HL-60 (cell line): ENCODE measurements at regions not wholly inside any gene's neighbourhood (a gene's known extent, or its start where the extent isn't known, plus 50 kb on each side); places are given as distances from the start of the nearest gene placed in this dataset.

ENCODE experiments used
- CTCF ChIP-seq: IDR thresholded peaks from one replicate; pipeline ENCODE4 v1.5.1; 2011; ENCODE audit warnings: low read length, control low read depth, inconsistent platforms; ENCODE audit not compliant: insufficient read depth
- GABPA ChIP-seq: IDR thresholded peaks from 2 replicates; pipeline ENCODE4 v1.6.1; 2012; ENCODE audit warnings: low read depth
- POLR2AphosphoS5 ChIP-seq: IDR thresholded peaks from 2 replicates; pipeline ENCODE4 v1.6.1; 2012; ENCODE audit warnings: low read depth
- REST ChIP-seq: IDR thresholded peaks from 2 replicates; pipeline ENCODE4 v1.6.1; 2012; ENCODE audit warnings: low read depth; ENCODE audit not compliant: insufficient replicate concordance

DNA sequence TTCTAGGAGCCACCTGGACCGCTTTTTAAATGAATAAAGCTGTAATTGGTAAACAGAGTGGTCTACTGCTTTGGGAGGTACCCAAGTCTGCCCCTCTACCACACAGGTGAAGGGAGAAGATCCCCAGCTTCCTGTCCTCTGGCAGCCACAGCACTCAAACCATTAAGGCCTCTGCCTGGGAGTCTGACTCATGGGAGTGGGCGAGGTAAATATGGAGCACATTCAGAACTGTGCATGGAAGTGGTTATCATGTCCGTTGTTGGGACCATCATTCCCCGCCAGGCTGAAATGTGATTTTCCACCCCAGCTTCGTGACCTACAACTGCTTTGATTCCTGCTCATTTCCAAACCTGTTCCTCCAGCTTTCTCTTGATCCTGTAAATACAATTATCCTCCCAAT, 59.5 kb upstream of the ALDH1B1 start:
- TF ChIP-seq CTCF (no peak), REST (no peak), GABPA (no peak), POLR2AphosphoS5 (no peak)
